PFSK-1 (cell line): ENCODE measurements at regions not wholly inside any gene's neighbourhood (a gene's known extent, or its start where the extent isn't known, plus 50 kb on each side); places are given as distances from the start of the nearest gene placed in this dataset.

Source experiments
- SIN3A ChIP-seq: IDR thresholded peaks from 2 replicates; pipeline ENCODE4 v1.6.1; 2012; ENCODE audit warnings: mild to moderate bottlenecking, low read length, moderate library complexity, borderline replicate concordance; ENCODE audit not compliant: insufficient read depth
- TAF1 ChIP-seq: IDR thresholded peaks from 2 replicates; pipeline ENCODE4 v1.6.1; 2012; ENCODE audit warnings: low read length, control low read depth, borderline replicate concordance; ENCODE audit not compliant: insufficient read depth
- TF ChIP-seq, protein P1 (sequence below), 2 experiments: IDR thresholded peaks; 2 replicates each; pipeline versions ENCODE4 v1.6.1 to v1.8.0; 2011 to 2012; ENCODE audit warnings: low read depth in 2 of 2, low read length in 2 of 2, control low read depth in 1 of 2, inconsistent platforms in 1 of 2, mild to moderate bottlenecking in 1 of 2, moderate library complexity in 1 of 2; ENCODE audit not compliant: insufficient read depth in 1 of 2

- TF ChIP-seq SIN3A = no peak
- TF ChIP-seq, protein P1, sequence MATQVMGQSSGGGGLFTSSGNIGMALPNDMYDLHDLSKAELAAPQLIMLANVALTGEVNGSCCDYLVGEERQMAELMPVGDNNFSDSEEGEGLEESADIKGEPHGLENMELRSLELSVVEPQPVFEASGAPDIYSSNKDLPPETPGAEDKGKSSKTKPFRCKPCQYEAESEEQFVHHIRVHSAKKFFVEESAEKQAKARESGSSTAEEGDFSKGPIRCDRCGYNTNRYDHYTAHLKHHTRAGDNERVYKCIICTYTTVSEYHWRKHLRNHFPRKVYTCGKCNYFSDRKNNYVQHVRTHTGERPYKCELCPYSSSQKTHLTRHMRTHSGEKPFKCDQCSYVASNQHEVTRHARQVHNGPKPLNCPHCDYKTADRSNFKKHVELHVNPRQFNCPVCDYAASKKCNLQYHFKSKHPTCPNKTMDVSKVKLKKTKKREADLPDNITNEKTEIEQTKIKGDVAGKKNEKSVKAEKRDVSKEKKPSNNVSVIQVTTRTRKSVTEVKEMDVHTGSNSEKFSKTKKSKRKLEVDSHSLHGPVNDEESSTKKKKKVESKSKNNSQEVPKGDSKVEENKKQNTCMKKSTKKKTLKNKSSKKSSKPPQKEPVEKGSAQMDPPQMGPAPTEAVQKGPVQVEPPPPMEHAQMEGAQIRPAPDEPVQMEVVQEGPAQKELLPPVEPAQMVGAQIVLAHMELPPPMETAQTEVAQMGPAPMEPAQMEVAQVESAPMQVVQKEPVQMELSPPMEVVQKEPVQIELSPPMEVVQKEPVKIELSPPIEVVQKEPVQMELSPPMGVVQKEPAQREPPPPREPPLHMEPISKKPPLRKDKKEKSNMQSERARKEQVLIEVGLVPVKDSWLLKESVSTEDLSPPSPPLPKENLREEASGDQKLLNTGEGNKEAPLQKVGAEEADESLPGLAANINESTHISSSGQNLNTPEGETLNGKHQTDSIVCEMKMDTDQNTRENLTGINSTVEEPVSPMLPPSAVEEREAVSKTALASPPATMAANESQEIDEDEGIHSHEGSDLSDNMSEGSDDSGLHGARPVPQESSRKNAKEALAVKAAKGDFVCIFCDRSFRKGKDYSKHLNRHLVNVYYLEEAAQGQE (IDR thresholded peaks at IDR 0.05; ENCODE audit: insufficient read depth in 1 of 2, low read depth in 2 of 2, low read length in 2 of 2) = no peak
- TF ChIP-seq TAF1 = no peak
Observed at GRCh38 chr13:37349916-37350315, 244.5 kb upstream of the CSNK1A1L start.
